ENCODE measurements at regions not wholly inside any gene's neighbourhood (a gene's known extent, or its start where the extent isn't known, plus 50 kb on each side); places are given as distances from the start of the nearest gene placed in this dataset.

- TF ChIP-seq POLR2A (IDR thresholded peaks at IDR 0.05; ENCODE audit: low read length) (no peak), KDM5A (IDR thresholded peaks at IDR 0.05) (no peak), CHD2 (IDR thresholded peaks at IDR 0.05; ENCODE audit: low read length, partially characterized antibody) (no peak), POLR2AphosphoS2 (conservative IDR thresholded peaks at IDR 0.05; ENCODE audit: low read length) (no peak), CBX8 (IDR thresholded peaks at IDR 0.05) (no peak), EP300 (IDR thresholded peaks at IDR 0.05) (no peak), CTCF (IDR thresholded peaks at IDR 0.05) (no peak), ZSCAN20 (CRISPR knock-in tag; IDR thresholded peaks at IDR 0.05) (no peak), ZC3H11A (IDR thresholded peaks at IDR 0.05) (no peak), MYC (IDR thresholded peaks at IDR 0.05; ENCODE audit: borderline replicate concordance, low read length) (no peak)
Observed at GRCh38 chr4:117447925-117448324, 362.5 kb upstream of the TRAM1L1 start.

Data from A549 (cell line).